ENCODE measurements at regions not wholly inside any gene's neighbourhood (a gene's known extent, or its start where the extent isn't known, plus 50 kb on each side); places are given as distances from the start of the nearest gene placed in this dataset.
"Not testable (repeated sequence)": the region's sequence is repeated elsewhere in the genome, so short reads cannot be mapped to it uniquely, and the experiment has no call there.

DNA sequence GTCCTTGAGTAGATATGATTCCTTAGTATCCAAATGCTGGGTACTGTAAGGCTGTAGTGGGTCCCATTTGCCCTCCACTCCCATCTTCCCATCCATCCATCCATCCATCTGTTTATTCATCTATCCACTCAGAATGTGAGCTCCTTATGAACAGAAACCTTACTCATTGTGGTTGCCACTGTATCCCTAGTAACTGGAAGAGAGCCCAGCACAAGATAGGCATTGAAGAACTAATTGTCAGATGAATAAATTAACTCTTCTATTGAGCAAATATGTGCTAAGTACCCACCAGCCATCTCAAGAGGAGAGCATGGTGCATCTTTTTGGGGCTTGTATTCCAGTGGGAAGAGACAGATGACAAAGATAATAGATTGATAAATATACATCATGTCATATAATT is 86.4 kb upstream of the SEZ6L start:
- intact Hi-C loops (cut with DNase I) = loop anchor here (10.0 kb wide), 1 partner anchor 252 kb away; no protein-coding TSS in a partner anchor
- no peak for DNase-seq

DNA sequence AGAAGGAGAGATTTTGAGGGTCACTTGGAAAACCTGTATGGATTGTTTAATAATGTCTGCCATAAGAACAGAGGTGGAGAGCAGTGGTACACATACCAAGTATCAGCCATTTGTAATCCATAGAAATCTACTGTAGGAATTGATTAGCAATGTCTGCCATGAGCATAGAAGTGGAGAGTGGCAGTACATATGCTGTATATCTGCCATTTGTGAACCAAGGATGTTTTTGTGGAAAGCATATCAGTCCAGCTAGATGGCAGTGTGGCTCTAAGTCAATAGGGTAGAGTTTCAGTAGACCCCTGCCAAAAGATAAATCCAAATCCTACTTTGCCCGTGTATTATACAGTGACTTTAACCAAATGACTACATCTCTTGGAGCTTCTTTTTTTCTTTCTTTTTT is 82.9 kb upstream of the SEZ6L start:
- no peak for DNase-seq
- intact Hi-C loops (cut with DNase I) = loop anchor here (10.0 kb wide), 1 partner anchor 248 kb away; no protein-coding TSS in a partner anchor

DNA sequence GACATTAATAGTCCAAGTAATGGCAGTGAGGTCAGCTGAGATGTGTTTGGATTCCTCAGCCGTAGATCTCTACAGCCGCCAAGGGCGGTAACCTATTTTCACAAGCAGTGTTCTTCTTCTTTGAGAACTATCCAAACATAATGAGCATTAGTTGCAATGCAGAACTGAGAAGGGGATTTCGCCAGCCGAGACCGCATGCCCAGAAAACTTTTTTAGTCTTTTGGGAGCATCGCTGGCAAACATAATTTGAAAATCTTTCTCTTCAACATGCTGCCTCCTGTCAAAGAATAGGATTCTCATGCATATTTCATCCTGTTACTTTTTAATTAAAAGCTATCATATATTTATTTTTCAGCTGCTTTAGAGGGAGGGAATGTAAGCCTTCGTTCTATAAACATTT is 81.4 kb upstream of the SEZ6L start:
- intact Hi-C loops (cut with DNase I) = loop anchor here (10.0 kb wide), 1 partner anchor 247 kb away; no protein-coding TSS in a partner anchor
- no peak for DNase-seq

DNA sequence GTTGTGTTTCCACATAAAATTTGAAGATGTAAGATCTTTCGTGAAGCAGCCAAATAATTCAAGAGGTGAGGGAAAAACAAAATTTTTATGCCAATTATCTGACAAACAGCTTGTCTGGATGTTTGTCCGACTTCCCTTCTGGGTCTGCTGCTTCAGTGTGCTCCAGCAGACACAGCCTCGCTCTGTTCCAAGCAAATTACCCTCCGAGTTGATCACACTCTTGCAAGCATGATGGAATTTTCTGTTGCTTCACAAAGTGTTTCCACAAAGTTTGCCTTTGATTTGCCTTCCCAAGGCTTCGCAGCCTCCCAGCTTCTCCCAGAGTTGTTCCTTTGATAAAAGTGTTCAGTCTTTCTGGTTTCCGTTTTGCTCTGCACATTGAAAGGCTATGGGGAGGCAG is 78.4 kb upstream of the SEZ6L start:
- intact Hi-C loops (cut with DNase I) = no loop called here
- DNase-seq = no peak

DNA sequence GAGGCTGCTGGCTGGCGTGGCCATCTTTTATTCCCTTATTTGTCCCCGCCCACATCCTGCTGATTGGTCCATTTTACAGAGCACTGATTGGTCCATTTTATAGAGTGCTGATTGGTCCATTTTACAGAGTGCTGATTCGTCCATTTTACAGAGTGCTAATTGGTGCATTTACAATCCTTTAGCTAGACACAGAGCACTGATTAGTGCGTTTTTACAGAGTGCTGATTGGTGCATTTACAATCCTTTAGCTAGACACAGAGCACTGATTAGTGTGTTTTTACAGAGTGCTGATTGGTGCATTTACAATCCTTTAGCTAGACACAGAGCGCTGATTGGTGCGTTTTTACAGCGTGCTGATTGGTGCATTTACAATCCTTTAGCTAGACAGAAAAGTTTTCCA is 74.8 kb upstream of the SEZ6L start:
- DNase-seq; intact Hi-C loops (cut with DNase I): not testable (repeated sequence)

DNA sequence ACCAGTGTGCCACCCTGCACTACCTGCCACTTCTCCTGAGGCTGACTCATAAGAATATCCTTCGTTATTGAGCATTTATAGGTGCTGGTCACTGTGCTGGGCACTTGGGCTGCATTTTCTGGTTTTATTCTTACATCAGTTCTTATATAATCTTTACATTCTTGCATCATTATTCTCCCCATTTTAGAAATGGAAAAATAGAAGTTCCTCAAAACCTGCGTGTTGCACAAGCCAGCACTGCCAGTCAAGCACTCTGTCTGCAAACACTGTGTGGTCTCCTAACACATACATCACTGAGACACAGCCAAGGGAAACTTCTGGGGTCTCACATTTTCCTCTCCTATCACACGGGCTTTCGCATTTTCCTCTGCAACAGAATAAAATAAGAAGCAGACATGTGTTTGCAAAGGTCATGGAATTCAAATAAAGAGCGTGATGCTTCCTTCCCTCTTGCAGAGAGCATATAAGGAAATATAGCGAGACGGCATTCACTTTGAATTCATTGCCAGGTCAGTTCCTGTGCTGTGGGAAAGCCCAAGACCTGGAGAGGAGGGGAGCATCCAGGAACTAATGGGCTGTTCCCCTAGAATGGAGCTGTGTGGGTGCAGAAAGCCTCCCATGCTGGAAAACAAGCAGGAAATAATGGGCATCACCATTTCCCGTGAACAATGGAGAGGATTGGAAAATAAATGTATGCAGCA is 73.9 kb upstream of the SEZ6L start:
- no peak for DNase-seq
- intact Hi-C loops (cut with DNase I) = no loop called here

DNA sequence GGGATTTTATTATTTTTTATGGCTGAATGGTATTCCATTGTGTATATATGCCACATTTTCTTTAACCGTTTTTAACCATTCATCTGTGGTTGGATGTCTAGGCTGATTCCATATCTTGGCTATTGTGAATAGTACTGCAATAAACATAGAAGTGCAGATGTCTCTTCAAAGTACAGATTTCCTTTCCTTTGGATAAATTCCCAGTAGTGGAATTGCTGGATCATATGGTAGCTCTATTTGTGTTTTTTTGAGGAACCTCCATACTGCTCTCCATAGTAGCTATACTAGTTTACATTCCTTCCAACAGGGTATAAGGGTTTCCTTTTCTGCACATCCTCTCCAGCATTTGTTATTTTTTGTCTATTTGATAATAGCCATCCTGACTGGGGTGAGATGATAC is 71.9 kb upstream of the SEZ6L start:
- no peak for DNase-seq
- intact Hi-C loops (cut with DNase I) = no loop called here

DNA sequence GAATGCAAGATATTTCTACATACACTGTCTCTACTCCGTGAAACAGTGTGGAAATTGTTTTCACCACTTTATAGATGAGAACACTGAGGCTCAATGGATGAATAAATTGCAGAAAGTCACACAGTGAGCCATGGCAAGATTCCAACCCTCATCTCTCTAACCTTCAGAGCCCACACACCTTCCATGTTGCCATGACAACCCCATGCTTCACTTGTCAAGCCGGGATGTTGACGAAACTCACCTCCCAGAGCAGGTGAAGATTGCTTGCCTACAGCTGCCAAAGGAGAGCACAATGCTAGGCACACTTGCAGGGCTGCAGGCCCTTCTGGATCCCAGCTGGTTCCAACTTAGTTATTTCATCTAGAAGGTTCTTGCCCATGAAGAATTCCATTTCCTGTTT is 71.4 kb upstream of the SEZ6L start:
- no peak for DNase-seq
- intact Hi-C loops (cut with DNase I) = no loop called here

DNA sequence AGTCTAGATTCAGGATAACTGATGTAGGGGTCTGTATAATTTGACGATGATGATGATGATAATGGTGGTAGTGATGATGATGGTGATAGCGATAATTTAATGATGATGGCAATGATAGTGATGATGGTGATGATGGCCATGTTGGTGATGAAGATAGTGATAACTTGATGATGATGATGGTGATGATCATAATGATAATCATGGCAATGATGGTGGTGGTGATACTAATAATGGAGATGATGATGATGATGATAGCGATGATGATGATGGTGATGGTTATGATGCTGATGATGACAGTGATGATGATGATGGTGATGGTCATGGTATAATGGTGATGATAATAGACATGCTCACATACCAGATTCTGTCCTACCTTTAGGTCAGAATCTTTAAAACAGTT is 66.2 kb upstream of the SEZ6L start:
- intact Hi-C loops (cut with DNase I) = no loop called here

DNA sequence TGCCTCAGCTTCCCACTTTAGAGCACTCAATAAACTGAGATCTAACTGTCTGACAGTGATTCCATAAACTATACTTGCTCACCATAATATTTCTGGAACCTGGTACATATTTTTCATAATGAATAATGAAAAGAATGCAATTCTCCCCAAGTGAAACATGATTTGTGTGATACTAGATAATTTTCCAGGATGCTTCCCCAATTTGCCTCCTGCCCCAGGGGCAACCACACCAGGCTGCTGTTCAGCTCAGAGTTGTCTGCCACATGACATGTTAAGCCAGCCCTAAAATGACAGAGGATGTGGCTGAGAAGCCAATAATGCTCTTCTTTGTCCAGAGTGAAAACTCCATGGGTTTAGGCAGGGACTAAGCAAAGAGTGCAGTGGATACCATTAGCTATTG is 62.9 kb upstream of the SEZ6L start:
- intact Hi-C loops (cut with DNase I) = no loop called here
- no peak for DNase-seq

More for the DNA sequence above, 66.2 kb upstream of the SEZ6L start:
- no peak for DNase-seq

DNA sequence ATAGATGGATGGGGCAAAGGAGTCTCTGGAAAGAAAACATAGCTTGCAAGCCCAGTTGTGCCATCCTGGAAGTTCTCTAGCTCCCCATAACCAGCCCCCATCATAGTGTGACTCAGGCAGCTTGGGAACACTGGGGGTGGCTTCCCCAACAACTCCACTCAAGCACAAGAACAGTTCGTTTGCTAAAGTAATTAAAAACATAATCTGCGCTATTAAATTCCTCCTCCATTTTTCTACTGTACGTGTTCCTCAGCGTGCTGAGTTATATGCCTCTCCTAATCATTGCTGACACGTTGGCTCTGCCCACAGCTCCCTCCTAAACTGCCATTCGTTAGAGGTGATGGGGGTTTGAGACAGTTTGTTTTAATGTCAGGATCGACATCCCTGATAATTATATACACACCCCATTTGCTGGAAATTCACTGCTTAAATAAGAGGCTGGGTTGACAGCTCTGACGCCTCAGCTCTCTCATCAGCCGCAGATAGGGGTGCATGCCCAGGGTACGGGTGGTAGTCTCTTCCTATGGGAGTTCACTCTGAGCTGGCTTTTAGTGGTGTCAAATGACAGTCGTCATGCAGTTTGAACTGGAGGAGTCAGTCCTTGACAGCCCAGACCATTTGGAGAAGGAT is 59.5 kb upstream of the SEZ6L start:
- intact Hi-C loops (cut with DNase I) = no loop called here
- peak in 1 of 10 donors; percentile 28 for DNase-seq

DNA sequence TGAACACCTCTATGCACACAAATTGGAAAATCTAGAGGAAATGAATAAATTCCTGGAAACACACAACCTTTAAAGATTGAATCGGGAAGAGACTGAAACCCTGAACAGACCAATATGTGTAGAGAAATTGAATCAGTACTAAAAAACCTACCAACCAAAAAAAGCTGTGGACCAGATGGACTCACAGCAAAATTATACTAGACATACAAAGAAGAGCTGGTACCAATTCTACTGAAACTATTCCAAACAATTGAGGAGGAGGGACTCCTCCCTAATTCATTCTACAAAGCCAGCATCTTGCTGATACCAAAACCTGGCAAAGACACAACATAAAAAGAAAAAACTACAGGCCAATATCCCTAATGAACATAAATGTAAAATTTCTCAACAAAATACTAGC is 54.4 kb upstream of the SEZ6L start:
- no peak for DNase-seq
- intact Hi-C loops (cut with DNase I) = no loop called here

DNA sequence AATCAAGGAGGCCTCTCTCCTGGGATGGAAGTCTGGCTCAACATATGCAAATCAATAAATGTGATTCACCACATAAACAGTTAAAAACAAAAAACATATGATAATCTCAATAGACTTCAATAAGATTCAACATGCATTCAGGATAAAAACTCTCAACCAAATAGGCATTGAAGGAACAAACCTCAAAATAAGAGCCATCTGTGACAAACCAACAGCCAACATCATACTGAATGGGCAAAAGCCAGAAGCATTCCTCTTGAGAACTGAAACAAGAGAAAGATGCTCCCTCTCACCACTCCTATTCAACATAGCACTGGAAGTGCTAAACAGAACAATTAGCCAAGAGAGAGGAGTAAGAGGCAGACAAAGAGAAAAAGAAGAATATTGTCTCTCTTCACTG is 54.0 kb upstream of the SEZ6L start:
- intact Hi-C loops (cut with DNase I) = no loop called here
- no peak for DNase-seq
